ENCODE measurements at regions not wholly inside any gene's neighbourhood (a gene's known extent, or its start where the extent isn't known, plus 50 kb on each side); places are given as distances from the start of the nearest gene placed in this dataset.

DNA sequence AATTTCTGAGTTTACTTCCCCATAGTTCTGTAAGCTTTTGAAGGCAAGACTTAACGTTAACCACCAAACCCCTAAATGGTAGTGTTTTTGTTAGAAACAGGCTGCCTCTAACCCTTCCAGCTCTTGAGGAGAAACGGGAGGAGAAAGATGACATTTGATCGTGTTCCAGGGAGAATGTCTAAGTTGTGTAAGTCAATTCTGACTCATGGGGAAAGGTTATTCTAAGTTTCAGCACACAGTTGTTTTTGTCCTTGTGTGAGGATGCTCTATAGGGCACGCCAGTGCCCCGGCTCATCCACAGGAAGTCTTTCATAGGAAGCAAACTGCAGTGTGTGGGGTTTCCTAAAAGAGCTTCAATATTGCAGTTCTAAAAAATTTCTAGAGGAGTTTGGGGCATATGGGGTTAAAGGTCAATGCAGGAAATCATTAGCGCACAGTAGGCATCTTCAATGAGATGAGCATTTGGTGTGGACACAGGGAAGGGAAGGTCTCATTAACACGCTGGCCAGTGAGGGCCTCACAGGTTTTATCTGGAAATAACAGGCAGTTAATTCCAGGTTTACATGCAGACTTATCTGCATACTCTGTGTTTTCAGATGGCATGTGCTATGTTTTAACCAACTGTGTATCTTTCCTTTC is 638.2 kb upstream of the IGFBP3 start:
- DNase-seq: no peak

DNA sequence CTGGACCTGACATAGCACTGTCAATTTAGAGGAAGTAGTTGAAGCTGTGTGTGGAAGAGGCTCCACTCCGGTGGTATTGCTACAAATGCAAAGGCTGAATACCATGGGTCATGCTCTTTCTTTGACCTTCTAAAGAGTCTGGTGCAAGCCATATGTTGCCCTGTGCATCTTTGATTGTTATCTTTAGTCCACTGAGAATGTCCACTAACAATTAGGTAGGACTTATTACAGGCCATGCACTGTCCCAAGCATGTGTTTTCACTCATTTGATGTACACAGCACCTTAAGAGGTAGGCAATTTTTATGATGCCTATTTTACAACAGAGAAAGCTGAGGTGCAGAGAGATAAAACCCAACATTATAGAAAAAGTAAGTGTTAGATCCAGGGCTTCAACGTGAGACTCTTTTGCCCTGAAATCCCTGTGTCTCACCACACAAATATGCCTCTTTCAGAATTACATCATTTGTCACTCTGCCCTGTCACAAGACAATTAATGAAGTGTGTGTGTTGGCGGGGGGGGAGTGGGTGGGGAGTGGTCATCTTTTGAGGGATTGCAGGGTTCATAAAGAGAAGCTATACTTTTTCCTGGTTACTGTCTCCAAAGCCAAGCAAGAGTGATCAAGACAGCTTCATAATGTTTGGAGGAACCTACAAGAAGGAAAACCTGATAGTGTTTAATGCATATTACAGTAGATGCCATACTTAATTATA is 637.6 kb upstream of the IGFBP3 start:
- no peak for DNase-seq

- DNase-seq: no peak
These were observed 636.7 kb upstream of the IGFBP3 start for GRCh38 chr7:46557781-46558180.

GRCh38 chr7:46557295-46557711 is 636.2 kb upstream of the IGFBP3 start:
- no peak for DNase-seq

DNA sequence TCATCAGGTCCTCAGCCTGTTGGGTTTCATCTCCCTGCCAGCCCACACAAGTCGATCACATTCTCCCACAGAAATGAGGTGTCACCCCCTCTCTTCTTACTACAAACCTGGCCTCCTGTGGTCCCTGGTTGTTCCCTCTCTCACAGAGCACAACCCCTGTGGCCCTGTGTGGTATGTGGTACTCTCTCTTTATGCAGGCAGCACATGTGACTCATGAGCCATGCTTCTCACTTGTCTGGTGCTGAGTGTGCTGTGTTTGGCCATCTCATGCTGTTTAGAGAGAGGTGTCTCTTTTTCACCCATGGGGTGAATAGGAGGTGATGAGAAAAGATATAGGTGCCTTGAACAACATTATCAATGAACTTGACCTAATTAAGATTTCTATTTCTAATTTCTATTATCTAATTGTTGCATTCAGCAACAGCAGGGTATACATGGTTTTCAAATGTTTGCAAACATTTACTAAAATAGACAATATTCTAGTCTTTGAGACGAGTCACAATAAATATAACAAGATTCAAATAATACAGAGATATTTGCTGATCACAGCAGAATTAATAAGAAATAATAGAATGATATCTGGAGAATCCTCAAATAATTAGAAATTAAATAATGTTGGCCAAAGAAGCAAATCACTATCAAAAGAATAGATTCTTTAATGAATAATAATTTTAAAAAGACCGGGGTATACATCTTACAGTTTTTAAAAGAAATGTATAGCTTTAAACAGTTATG is 633.8 kb upstream of the IGFBP3 start:
- no peak for DNase-seq

- DNase-seq: no peak
These were observed 630.5 kb upstream of the IGFBP3 start for GRCh38 chr7:46551603-46552002.

DNA sequence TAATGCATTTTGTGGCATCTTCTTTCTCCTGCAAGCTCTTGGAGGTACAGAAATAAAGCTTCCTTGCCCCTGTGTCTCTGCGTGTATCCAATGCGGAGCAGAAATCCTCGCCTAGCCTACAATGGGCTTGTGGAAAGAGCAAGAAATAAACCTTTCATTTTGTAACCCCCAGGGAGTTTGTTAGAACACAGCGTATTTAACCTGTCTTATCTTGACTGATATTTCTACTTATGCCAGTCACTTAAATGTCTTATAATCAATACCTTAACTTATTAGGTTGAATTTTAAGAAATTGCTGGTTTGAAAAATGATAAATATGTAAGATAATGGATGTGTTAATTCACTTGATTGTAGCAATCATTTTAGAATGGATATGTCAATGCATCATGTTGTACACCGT is 629.8 kb upstream of the IGFBP3 start:
- DNase-seq: no peak

DNA sequence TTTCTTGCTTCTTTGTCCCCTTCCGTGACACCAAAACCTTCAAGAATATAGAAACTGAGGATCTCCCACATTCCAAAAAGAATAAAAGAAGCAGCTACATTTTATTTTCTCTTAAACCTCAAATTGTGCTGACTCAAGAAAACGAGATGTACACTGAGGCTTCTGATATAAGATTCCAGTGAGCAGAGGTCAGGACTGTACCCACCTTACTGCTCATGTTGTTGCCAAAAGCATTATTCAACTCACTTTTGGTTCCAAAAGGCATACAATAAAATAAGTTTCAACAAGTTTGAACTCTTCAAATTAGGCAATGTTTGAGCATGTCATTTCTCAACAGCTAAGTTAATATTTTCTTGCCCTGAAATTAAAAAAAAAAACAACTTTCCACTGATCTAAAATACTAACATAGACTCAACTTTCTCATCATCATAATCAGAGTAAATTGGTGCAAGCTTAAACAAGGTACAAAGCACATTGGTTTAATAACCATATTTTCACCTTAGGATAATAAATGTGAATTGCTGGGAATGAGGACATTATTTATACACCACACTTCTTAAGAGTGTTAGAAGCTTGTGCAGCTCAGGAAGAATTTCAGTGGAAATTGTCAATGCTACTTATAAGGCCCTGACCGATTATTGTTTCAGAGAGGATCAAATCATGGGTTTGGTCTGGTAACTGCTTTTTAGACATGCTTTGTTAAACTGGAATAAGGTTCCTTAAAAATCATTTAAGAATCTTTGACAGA is 629.0 kb upstream of the IGFBP3 start:
- DNase-seq: no peak

DNA sequence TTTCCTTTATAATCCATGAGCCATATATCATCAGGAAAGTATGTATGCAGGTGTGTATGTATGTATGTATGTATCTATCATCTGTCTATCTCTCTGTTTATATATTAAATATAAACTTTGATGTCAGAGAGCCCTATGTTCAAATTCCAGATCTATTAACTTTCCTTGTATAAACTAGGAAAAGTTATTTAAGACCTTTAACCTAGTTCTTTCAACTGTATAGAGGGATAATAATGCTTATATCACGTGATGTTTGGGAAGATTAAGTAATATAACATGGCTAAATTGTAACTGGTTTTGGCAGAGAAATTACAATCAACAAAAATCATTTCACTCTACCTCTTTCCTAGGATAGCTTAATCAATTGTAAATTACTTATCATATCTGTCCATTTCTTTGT is 628.3 kb upstream of the IGFBP3 start:
- no peak for DNase-seq

- no peak for DNase-seq
These were observed 626.0 kb upstream of the IGFBP3 start for GRCh38 chr7:46547044-46547443.

DNA sequence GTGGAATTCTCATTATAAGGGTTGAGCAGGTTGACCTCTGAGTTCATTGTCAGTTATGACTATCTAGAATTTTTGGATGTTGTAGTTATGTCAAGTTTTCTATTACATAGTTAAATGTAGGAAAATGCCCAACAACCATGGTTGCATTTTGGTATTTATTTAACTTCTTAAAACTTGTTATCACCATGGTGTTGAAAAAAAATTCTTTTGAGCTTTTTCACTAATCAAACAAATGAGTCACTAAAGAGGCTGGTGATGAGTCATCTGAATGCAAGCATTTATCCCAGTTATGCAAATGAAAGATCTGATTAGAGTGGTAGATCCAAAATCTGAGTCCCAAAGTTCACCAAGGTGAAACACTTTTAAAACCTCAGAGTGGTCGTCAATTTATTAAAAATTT is 624.7 kb upstream of the IGFBP3 start:
- no peak for DNase-seq

GRCh38 chr7:46544396-46545008 is 623.4 kb upstream of the IGFBP3 start:
- no peak for DNase-seq

- DNase-seq: no peak
These were observed 621.0 kb upstream of the IGFBP3 start for GRCh38 chr7:46542076-46542475.

DNA sequence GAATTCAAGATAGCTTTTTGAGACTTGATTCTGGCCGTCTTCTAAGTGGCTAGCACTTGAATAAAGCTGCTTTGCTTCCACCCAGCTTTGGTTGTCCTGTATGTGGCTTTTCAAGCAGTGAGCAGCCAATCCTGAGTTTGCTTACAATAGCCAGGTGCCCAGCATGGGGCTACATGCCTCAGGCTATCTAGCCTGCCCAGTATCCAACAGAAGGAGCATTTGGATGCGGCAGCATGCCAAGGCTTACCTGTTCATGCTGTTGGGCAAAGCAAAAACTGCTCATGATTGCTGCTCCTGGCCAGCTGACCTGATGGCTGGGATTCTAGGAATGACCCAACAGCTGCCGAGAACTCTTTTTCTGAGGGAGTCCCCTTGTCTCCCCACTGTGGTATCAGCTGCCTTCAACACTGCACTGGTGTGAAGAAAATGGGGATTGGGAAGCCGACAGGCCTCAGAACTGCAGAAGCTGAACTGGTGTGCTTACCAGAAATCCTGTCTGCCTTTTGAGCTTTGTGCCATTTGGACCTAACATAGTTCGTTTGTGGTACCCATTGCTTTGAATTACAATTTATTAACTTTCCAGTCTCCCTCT is 618.9 kb upstream of the IGFBP3 start:
- no peak for DNase-seq

DNA sequence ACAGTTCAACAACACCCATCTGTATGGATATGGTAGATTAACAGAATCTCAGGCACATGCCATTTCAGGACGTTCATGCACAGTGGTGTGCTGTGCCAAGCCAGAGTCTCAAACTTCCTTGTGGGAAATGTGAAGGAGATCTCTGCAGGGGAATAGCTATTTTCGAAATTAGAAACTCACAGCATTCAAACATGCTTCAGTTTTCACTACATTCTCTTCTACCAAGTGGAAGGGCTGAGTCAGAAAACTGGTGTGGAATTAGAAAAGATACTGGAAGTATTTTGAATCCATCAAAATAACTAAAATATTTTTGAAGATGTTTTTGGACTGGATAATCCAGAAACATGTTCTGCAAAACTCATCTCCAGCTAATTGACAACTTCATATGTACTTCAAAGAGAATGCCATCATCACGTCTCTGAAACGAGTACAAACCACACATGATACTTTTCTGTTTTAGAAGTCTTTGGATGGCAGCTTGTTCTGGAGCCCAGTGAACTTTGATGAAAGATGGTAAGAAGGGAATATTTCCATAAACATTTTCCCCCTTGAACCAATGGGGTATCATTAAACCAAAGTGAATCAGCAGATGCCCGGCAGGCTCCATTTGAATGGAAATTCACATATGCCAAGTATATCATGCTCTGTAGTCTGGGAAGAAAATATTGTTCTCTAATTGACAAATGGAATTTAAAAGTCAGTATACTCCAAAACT is 616.3 kb upstream of the IGFBP3 start:
- no peak for DNase-seq

DNA sequence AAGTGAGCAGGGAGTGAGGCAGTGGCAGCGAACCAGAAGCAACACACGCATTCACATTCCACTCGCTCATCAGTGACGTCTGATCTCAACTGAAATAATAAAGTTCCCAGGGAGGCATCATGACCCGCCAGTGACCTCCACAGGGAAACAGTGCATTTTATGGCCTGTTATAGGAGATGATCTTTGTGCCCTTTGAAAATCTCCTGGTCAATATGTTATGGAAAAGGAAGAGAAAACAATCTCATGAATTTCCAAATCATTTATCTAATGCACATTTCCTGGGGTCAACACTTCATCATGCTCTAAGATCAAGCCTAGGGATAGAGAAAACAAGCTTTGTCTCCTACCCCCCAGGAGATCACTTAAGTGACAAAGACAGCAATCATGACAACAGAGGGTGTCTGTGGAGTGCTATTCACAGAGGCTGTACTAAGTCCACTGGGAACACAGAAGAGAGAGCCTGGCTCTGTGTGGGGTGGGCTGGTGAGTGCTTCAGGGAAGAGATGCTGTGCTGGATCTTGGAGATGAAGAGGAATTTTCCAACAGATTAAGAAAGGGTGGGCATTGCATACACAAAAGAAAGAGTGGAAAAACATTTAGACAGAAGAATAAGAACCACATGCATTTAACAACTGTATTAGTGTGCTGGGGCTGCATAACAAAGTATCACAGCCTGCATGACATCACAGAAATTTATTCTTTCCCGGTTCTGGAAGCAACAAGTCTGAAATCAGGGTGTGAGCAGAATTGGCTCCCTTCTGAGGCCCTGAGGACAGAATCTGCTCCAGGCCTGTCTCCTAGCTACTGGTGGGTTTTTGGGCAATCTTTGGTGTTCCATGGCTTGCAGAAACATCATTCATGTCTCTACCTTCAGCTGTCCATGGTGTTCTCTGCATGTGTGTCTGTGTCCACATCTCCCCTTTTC is 613.9 kb upstream of the IGFBP3 start:
- DNase-seq: no peak

- DNase-seq: no peak
These were observed 612.9 kb upstream of the IGFBP3 start for GRCh38 chr7:46533946-46534345.

- DNase-seq: no peak
These were observed 611.5 kb upstream of the IGFBP3 start for GRCh38 chr7:46532571-46532970.

GRCh38 chr7:46530081-46530750 is 609.1 kb upstream of the IGFBP3 start:
- DNase-seq: no peak

- DNase-seq: no peak
These were observed 606.3 kb upstream of the IGFBP3 start for GRCh38 chr7:46527360-46527759.

Measured in CD4-positive, alpha-beta T cell treated with Interleukin-1 beta for 1 hour (primary cell).